GM19438 (cell line): ENCODE measurements at regions not wholly inside any gene's neighbourhood (a gene's known extent, or its start where the extent isn't known, plus 50 kb on each side); places are given as distances from the start of the nearest gene placed in this dataset.

Experiments
- ATAC-seq: cut with Tn5 transposase; IDR thresholded peaks from one replicate; pipeline ENCODE4 v1.9.1; 2021; ENCODE audit warnings: low read depth; ENCODE audit not compliant: unreplicated experiment

DNA sequence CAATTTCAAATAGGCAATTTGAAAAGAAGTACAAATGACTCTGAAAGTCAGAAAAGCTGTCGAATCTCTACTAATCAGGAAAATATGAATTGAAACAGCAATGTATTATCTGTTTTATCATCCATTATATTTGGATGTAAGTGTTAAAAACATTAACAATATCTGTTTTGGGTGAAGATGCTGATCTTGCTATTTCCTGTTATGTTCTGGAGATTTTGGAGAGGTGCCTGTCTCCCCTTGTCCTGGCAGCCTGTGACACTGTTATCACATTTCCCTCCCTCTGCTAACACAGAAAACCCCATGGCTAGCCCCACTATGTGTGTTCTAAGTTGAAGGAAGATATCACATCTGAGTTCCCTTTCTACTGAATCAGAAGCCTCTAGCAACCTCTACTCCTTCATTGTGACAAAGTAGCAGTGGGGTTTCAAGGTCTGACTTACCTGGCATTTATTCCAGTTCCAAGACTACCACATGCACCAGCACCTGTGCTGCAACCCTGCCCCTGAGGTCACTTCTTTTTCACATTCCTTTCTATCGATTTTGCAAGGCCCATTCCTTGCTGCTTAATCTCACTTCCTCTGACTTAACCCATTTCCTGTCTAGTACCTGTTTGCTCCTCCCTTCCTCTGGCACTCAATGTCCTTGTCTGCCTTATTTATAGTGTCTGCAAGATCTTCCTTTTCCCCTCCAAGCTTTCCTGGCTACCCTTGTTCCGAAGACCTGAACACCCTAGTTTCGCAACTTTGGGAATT is 95.5 kb upstream of the COL8A1 start:
- peak; percentile 51 for ATAC-seq

DNA sequence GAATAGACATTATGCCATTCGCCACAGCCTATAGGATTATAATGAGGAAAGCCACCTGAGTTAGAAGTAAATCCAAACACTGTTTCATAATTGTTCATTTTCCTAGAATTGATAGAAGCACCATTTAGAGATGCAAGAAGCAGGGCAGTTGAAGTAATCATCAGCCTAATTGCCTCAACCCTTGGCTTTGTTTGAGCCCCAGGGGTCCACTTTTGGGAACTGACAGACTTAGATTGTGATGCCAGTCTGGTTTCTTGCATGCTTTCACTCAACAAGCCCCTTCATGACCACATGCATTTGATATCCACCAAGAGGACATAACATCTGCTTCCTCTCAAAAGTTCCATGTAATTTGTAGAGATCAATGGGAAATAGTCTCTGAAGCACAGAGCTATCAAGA is 97.2 kb upstream of the COL8A1 start:
- ATAC-seq = no peak

DNA sequence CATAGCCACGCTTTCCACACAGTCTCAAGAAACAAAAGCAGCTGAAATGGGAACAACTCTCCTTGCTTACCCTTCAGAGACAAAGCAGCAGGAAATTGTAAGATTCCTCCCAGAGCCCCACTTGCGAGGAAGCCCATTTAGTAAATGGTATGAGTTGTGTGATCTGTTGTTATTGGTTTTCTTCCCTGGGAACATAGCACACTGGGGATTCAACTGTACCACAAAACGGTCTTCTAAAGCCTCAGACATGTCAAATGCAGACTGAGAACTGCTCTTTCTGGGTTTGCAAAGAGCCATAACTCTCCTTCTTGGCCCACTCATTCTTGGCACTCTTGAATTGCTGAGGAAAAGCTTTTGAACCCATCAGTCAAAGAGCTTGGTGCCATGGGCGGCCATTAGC is 101.0 kb upstream of the COL8A1 start:
- no peak for ATAC-seq

GRCh38 chr3:99536555-99537314 is 101.7 kb upstream of the COL8A1 start:
- ATAC-seq = no peak

GRCh38 chr3:99534951-99535704 is 103.3 kb upstream of the COL8A1 start:
- no peak for ATAC-seq

DNA sequence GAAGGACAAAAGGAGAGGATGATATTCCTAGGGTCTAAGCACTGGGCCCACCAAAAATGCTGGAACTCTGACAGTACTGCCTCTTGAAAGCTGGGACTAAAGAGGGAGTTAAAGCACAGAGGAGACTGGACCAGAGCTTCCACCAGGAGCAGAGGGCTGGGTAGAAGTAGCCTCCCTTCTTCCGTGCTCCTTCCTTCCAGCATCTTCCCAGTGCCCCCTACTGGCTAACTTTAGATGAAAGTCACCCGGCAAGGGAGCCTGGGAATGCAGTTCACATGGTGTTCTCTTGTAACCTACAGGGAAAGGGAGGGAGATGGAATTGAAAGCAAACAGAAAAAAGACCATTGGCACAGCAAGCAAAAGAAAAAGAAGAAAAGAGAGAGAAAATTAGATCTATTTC is 106.1 kb upstream of the COL8A1 start:
- peak; percentile 71 for ATAC-seq

DNA sequence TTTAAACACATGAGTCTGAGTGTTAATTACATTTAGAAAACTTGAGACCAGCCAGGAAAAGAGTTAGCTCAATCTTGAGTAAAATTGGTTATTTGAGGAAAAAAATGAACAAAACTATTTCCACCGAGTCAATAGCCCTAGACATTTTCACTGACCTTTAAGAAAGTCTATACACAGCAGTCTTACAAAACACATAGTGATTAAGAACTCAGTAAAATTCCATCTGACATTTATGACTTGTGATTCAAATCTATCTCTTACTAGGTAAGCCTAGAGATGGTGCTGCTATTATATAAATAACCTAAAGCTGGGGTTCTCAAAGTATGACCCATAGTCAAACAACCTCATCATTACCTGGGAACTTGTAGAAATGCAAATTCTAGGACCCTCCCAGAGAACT is 109.1 kb upstream of the COL8A1 start:
- ATAC-seq = no peak

GRCh38 chr3:99526921-99527320 is 111.5 kb upstream of the COL8A1 start:
- ATAC-seq = no peak

DNA sequence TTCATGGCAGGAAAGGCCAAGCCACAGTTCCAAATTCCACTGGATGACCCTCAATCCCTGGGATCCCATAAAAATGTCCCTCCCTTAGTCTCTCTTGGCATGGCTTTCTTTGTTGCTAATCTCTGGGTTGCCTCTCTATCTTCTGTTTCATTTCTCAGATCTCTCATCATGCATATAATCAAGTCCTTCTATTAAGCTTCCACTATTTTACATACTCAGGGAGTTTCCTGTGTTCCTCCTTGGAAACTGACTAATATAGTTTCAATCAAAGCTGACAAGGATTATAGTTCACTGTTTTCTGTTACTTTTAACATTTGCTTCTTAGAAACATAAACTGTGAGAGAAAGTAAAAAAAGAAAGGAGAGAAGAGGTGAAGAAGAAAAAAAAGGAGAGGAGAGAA is 113.8 kb upstream of the COL8A1 start:
- no peak for ATAC-seq

- no peak for ATAC-seq
Measured at GRCh38 chr3:99523431-99524127, 114.8 kb upstream of the COL8A1 start.

DNA sequence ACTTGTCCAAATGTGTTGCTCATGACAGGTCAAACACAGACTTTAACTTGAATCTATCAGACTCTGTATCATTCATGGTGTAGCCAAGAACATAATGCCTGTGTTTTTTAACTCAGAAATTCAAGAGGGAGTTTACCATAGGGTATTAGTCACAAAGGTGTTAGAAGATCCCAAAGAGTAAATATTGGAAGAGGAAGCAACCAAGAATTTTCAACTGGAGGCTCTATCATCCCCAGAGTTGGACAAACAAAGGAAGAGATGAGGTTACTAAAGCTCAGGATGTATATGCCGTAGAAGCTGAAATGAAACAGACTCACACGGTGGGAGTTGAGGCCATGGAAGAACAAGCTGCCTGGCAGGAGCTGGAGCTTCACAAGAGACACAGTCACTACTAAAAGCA is 116.2 kb upstream of the COL8A1 start:
- no peak for ATAC-seq

- ATAC-seq = no peak
Measured at GRCh38 chr3:99521551-99521950, 116.8 kb upstream of the COL8A1 start.

GRCh38 chr3:99520513-99520912 is 117.9 kb upstream of the COL8A1 start:
- no peak for ATAC-seq

DNA sequence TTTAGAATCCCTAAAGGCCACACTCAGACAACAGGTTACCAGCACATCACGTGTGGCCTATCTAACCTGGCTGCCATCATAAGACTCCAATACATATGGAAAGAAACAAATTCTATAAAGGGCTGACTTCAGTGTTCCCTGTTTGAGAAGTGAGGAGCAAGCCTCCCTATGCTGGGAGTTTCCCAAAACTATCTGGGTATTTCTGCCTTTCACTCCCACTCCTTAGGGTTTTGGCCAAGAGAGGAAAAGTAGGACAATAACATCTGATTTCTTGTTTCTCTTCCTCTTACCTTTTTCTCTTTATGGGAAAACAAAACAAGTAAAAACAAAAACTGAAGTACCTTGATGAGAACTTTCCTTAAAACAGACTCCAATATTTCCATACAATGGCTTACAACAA is 121.5 kb upstream of the COL8A1 start:
- no peak for ATAC-seq

GRCh38 chr3:99515891-99516290 is 122.5 kb upstream of the COL8A1 start:
- ATAC-seq = no peak

GRCh38 chr3:99509224-99509623 is 129.2 kb upstream of the COL8A1 start:
- no peak for ATAC-seq

DNA sequence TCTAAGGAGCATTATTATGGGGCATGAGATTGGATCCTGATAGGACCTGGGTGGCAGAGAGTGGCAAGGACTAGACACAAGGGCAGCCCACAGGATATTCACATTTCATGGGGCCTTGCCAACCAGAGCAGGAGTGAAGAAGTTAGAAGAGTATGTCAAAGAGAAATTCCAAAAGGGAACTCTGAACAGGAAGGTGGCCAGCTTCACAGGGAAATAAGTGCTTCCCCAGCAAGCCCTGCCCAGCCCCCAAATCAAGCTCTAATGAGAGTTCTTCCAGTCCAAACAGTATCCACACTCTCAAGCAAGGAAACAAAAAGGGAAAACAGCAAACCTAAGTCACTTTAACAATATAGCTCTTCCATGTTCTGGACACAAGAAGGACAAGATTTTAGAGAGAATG is 130.2 kb upstream of the COL8A1 start:
- ATAC-seq = no peak

GRCh38 chr3:99505646-99506269 is 132.6 kb upstream of the COL8A1 start:
- peak; percentile 99 for ATAC-seq

DNA sequence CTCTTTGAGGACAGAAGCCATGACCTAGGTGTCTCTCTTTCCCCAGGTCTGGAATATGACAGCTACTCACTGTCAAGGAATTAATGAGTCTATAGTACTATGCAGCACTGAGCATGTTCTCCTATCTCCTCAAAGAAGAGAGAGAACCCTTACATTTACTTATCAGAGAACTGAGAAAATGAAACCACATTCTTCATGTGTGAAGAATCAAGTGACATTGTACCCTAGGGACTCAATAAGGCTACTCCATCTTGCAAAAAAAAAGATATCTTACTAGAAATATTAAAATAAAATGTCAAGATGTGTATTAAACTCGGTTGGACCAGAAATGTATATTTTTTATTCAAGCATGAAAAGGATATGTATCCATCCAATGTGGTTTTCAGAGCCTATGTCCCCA is 133.2 kb upstream of the COL8A1 start:
- ATAC-seq = no peak

DNA sequence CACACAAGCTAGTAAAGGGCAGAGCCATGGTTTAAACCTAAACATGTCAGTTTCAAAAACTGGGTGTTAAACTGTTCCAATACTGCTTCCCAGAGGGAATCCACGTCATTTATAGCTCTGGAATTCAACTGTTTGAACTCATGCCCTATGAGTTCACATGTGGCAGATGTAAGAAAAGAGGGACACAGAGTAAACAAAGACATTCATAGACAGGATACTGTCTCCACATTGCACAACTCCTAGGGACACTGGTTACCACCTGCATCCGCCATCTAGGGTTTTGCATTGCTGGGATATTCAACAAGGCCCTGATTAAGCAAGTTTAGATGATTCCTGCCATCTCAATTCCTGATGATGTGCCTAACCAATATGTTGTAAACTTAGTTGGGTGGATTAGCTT is 134.1 kb upstream of the COL8A1 start:
- no peak for ATAC-seq
